ENCODE measurements at regions not wholly inside any gene's neighbourhood (a gene's known extent, or its start where the extent isn't known, plus 50 kb on each side); places are given as distances from the start of the nearest gene placed in this dataset.

DNA sequence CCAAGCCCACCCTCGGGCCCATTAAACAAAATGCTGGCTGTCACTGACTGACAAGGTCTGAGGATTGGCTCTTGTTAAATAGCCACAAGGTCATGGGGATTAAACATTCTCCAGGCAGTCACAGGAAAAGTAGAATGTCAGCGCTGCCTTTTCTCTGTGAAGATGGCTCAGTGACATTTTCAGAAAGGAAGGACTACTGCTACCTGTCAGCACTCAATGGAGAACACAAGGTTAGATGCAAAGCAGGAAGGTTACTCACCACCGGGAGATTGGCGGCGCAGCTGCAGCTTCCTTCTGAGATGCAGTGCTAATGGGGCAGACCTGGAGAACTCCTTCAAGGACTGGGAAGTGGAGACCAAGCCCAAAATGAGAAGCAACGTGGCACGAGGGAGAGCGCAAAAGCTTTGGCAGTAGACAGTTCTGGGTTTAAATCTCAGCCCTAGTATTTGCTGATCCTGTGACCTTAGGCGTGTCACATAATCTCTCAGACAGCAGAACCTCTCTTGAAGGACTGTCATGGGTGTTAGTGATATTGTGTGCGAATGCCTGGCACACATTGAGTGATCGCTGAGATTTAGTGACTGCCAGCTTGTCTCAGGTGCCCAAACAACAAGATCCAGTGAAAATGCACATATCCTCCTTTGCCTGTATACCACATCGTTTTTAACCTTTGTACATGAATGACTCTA, 213.1 kb upstream of the BOD1L1 start:
- TF ChIP-seq, protein P1, sequence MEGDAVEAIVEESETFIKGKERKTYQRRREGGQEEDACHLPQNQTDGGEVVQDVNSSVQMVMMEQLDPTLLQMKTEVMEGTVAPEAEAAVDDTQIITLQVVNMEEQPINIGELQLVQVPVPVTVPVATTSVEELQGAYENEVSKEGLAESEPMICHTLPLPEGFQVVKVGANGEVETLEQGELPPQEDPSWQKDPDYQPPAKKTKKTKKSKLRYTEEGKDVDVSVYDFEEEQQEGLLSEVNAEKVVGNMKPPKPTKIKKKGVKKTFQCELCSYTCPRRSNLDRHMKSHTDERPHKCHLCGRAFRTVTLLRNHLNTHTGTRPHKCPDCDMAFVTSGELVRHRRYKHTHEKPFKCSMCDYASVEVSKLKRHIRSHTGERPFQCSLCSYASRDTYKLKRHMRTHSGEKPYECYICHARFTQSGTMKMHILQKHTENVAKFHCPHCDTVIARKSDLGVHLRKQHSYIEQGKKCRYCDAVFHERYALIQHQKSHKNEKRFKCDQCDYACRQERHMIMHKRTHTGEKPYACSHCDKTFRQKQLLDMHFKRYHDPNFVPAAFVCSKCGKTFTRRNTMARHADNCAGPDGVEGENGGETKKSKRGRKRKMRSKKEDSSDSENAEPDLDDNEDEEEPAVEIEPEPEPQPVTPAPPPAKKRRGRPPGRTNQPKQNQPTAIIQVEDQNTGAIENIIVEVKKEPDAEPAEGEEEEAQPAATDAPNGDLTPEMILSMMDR (IDR thresholded peaks at IDR 0.05), result no peak
- TF ChIP-seq FOXM1 (IDR thresholded peaks at IDR 0.05; ENCODE audit: low read depth) (no peak), USF2 (IDR thresholded peaks at IDR 0.05; ENCODE audit: borderline replicate concordance, low read depth, low read length) (no peak), TEAD4 (IDR thresholded peaks at IDR 0.05; ENCODE audit: borderline replicate concordance, insufficient read depth) (no peak), SIN3A (IDR thresholded peaks at IDR 0.05; ENCODE audit: borderline replicate concordance, low read depth, low read length) (no peak), RCOR1 (IDR thresholded peaks at IDR 0.05; ENCODE audit: low read length) (no peak), EP300 (IDR thresholded peaks at IDR 0.05; ENCODE audit: borderline replicate concordance in 1 of 2, low read depth in 1 of 2, low read length in 1 of 2) (no peak), YY1 (IDR thresholded peaks at IDR 0.05; ENCODE audit: low read depth) (no peak), POLR2AphosphoS5 (IDR thresholded peaks at IDR 0.05; ENCODE audit: low read depth, low read length) (no peak), RXRA (IDR thresholded peaks at IDR 0.05; ENCODE audit: borderline replicate concordance, low read depth) (no peak)
- TF ChIP-seq, protein P2, sequence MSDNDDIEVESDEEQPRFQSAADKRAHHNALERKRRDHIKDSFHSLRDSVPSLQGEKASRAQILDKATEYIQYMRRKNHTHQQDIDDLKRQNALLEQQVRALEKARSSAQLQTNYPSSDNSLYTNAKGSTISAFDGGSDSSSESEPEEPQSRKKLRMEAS (IDR thresholded peaks at IDR 0.05; ENCODE audit: low read depth), result no peak
- TF ChIP-seq, protein P3, sequence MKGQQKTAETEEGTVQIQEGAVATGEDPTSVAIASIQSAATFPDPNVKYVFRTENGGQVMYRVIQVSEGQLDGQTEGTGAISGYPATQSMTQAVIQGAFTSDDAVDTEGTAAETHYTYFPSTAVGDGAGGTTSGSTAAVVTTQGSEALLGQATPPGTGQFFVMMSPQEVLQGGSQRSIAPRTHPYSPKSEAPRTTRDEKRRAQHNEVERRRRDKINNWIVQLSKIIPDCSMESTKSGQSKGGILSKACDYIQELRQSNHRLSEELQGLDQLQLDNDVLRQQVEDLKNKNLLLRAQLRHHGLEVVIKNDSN (IDR thresholded peaks at IDR 0.05; ENCODE audit: borderline replicate concordance, low read depth), result no peak
- TF ChIP-seq, protein P4, sequence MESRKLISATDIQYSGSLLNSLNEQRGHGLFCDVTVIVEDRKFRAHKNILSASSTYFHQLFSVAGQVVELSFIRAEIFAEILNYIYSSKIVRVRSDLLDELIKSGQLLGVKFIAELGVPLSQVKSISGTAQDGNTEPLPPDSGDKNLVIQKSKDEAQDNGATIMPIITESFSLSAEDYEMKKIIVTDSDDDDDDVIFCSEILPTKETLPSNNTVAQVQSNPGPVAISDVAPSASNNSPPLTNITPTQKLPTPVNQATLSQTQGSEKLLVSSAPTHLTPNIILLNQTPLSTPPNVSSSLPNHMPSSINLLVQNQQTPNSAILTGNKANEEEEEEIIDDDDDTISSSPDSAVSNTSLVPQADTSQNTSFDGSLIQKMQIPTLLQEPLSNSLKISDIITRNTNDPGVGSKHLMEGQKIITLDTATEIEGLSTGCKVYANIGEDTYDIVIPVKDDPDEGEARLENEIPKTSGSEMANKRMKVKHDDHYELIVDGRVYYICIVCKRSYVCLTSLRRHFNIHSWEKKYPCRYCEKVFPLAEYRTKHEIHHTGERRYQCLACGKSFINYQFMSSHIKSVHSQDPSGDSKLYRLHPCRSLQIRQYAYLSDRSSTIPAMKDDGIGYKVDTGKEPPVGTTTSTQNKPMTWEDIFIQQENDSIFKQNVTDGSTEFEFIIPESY (IDR thresholded peaks at IDR 0.05; ENCODE audit: borderline replicate concordance, low read depth), result no peak
- TF ChIP-seq, protein P5, sequence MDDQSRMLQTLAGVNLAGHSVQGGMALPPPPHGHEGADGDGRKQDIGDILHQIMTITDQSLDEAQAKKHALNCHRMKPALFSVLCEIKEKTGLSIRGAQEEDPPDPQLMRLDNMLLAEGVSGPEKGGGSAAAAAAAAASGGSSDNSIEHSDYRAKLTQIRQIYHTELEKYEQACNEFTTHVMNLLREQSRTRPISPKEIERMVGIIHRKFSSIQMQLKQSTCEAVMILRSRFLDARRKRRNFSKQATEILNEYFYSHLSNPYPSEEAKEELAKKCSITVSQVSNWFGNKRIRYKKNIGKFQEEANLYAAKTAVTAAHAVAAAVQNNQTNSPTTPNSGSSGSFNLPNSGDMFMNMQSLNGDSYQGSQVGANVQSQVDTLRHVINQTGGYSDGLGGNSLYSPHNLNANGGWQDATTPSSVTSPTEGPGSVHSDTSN (IDR thresholded peaks at IDR 0.05), result no peak

Data from SK-N-SH (cell line).